ENCODE measurements at regions not wholly inside any gene's neighbourhood (a gene's known extent, or its start where the extent isn't known, plus 50 kb on each side); places are given as distances from the start of the nearest gene placed in this dataset.

DNA sequence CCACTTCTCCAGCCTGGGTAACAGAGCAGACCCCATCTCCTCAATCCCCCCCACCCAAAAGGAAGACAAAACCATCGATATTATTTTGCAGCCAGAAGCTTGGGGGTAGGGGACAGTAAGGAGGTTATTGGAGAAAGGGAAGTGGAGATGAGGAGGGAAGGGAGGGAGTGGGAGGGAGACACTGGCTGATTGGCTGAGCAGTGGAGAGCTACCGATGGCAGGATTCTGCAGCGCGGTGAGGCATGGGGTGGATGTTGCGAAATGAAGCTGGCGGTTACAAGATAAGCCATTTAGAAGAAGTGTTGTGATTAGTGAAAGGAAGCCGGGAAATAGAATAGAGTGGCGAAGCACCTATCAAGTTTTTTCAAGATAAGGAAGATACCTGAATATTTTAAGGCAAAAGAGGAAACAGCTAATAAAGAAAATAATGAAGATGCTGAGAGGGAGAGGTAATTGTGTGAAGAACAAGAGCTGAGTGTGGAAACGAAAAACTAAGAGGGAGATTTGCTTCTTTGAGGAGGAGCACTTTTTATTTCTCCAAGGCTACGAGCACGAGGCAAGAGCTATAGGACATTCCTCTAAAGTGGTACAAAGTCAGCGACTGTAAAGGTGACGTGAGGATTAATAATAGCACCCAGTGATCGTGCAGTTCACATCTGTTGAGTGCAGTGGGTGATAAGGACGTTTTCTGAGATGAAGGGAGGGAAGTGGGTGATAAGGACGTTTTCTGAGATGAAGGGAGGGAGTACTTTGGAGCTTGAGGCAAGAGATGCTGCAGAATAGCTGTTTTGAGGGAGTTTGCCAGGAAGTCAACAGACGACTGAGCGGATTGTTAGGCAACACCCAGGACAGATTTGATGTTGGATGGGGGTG is 103.2 kb upstream of the KIF26B start:
- Histone ChIP-seq H3K36me3 (ENCODE audit: insufficient read depth) (no peaks in the 10 kb centered on the region), H3F3A (replicated peaks; ENCODE audit: low read depth) (no peaks in the 10 kb centered on the region; the same call in 1 of the 2 replicates), H3K27ac (ENCODE audit: low read depth) (no peak overlapping the region), H3K79me2 (replicated peaks; ENCODE audit: insufficient read depth) (no peaks in the 10 kb centered on the region), H4K20me1 (replicated peaks; ENCODE audit: insufficient read depth) (no peaks in the 10 kb centered on the region), H3K4me1 (ENCODE audit: insufficient read depth) (peaks cover 28% of the 10 kb centered on the region), H3K27me3 (ENCODE audit: insufficient read depth) (no peaks in the 10 kb centered on the region), H3K4me2 (peak overlapping the region; percentile 42; the same call in 1 of the 2 replicates), H3K9me2 (ENCODE audit: insufficient read depth) (no peaks in the 10 kb centered on the region), H2AFZ (peak overlapping the region; percentile 83), H3K4me3 (no peak overlapping the region; the same call in 1 of the 2 replicates)
- peaks cover 25% of the 10 kb centered on the region for H3K36me3 Mint-ChIP-seq (ENCODE audit: low read depth)
- ATAC-seq (peak; percentile 83), DNase-seq (ENCODE audit: low spot score) (peak; percentile 66)
- peaks cover 9% of the 10 kb centered on the region for H3K27me3 Mint-ChIP-seq (ENCODE audit: insufficient read depth, low read depth, poor library complexity)
- H3K4me1 Mint-ChIP-seq: peaks cover 39% of the 10 kb centered on the region
- no peak overlapping the region; the same call in 1 of the 2 replicates for H3K27ac Mint-ChIP-seq
- H3K4me3 Mint-ChIP-seq: no peak overlapping the region; the same call in 2 of the 3 replicates
- H3K9me3 Mint-ChIP-seq: peaks cover 16% of the 10 kb centered on the region
- no peak for TF ChIP-seq NANOG (IDR thresholded peaks at IDR 0.05; ENCODE audit: borderline replicate concordance)
- TF ChIP-seq, protein P1, sequence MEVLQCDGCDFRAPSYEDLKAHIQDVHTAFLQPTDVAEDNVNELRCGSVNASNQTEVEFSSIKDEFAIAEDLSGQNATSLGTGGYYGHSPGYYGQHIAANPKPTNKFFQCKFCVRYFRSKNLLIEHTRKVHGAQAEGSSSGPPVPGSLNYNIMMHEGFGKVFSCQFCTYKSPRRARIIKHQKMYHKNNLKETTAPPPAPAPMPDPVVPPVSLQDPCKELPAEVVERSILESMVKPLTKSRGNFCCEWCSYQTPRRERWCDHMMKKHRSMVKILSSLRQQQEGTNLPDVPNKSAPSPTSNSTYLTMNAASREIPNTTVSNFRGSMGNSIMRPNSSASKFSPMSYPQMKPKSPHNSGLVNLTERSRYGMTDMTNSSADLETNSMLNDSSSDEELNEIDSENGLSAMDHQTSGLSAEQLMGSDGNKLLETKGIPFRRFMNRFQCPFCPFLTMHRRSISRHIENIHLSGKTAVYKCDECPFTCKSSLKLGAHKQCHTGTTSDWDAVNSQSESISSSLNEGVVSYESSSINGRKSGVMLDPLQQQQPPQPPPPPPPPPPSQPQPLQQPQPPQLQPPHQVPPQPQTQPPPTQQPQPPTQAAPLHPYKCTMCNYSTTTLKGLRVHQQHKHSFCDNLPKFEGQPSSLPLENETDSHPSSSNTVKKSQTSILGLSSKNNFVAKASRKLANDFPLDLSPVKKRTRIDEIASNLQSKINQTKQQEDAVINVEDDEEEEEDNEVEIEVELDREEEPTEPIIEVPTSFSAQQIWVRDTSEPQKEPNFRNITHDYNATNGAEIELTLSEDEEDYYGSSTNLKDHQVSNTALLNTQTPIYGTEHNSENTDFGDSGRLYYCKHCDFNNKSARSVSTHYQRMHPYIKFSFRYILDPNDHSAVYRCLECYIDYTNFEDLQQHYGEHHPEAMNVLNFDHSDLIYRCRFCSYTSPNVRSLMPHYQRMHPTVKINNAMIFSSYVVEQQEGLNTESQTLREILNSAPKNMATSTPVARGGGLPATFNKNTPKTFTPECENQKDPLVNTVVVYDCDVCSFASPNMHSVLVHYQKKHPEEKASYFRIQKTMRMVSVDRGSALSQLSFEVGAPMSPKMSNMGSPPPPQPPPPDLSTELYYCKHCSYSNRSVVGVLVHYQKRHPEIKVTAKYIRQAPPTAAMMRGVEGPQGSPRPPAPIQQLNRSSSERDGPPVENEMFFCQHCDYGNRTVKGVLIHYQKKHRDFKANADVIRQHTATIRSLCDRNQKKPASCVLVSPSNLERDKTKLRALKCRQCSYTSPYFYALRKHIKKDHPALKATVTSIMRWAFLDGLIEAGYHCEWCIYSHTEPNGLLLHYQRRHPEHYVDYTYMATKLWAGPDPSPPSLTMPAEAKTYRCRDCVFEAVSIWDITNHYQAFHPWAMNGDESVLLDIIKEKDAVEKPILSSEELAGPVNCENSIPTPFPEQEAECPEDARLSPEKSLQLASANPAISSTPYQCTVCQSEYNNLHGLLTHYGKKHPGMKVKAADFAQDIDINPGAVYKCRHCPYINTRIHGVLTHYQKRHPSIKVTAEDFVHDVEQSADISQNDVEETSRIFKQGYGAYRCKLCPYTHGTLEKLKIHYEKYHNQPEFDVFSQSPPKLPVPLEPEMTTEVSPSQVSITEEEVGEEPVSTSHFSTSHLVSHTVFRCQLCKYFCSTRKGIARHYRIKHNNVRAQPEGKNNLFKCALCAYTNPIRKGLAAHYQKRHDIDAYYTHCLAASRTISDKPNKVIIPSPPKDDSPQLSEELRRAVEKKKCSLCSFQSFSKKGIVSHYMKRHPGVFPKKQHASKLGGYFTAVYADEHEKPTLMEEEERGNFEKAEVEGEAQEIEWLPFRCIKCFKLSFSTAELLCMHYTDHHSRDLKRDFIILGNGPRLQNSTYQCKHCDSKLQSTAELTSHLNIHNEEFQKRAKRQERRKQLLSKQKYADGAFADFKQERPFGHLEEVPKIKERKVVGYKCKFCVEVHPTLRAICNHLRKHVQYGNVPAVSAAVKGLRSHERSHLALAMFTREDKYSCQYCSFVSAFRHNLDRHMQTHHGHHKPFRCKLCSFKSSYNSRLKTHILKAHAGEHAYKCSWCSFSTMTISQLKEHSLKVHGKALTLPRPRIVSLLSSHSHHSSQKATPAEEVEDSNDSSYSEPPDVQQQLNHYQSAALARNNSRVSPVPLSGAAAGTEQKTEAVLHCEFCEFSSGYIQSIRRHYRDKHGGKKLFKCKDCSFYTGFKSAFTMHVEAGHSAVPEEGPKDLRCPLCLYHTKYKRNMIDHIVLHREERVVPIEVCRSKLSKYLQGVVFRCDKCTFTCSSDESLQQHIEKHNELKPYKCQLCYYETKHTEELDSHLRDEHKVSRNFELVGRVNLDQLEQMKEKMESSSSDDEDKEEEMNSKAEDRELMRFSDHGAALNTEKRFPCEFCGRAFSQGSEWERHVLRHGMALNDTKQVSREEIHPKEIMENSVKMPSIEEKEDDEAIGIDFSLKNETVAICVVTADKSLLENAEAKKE (CRISPR knock-in tag; IDR thresholded peaks at IDR 0.05): no peak
- TF ChIP-seq JUNB (IDR thresholded peaks at IDR 0.05; ENCODE audit: unreplicated experiment): no peak
- no peak for TF ChIP-seq EZH2 (IDR thresholded peaks at IDR 0.05; ENCODE audit: low read depth, unreplicated experiment)
- TF ChIP-seq CREB1 (CRISPR knock-in tag; IDR thresholded peaks at IDR 0.05; ENCODE audit: low read depth): no peak
- no peak for TF ChIP-seq EZH2phosphoT487 (IDR thresholded peaks at IDR 0.05; ENCODE audit: unreplicated experiment)
